DND-41 (cell line): ENCODE measurements at regions not wholly inside any gene's neighbourhood (a gene's known extent, or its start where the extent isn't known, plus 50 kb on each side); places are given as distances from the start of the nearest gene placed in this dataset.

Experiments
- ATAC-seq: fragments of 200-7000 bp; cut with Tn5 transposase; 3 replicates; pipeline ENCODE4 v1.9.1; 2021; ENCODE audit warnings: low read depth; ENCODE audit not compliant: insufficient read depth
- DNase-seq: peaks from one replicate; pipeline ENCODE4 v3.0.0-alpha.2; 2020
- H2AFZ ChIP-seq: 2 replicates; pipeline ENCODE4 v1.6.0; 2012; ENCODE audit warnings: low read depth, low read length
- H3K27ac ChIP-seq: 2 replicates; pipeline ENCODE4 v1.5.1; 2012; ENCODE audit warnings: low read length, inconsistent platforms
- H3K27me3 ChIP-seq: fragments of 200-600 bp; sonication (generic); 2 replicates; pipeline ENCODE4 v1.6.0; 2012; ENCODE audit warnings: low read length, mild to moderate bottlenecking, inconsistent platforms; ENCODE audit not compliant: insufficient read depth, poor library complexity
- H3K36me3 ChIP-seq: 2 replicates; pipeline ENCODE4 v1.5.1; 2012; ENCODE audit warnings: low read length, inconsistent platforms; ENCODE audit not compliant: insufficient read depth
- H3K4me1 ChIP-seq: 2 replicates; pipeline ENCODE4 v1.5.1; 2012; ENCODE audit warnings: mild to moderate bottlenecking, low read length; ENCODE audit not compliant: insufficient read depth
- H3K4me2 ChIP-seq: 2 replicates; pipeline ENCODE4 v1.6.0; 2012; ENCODE audit warnings: mild to moderate bottlenecking, moderate library complexity, low read length, inconsistent platforms; ENCODE audit not compliant: insufficient read depth
- H3K4me3 ChIP-seq, 2 experiments: fragments of 200-600 bp in 1 of 2; shearing (Covaris generic) in 1 of 2; 2 replicates each; pipeline ENCODE4 v1.5.1; 2012 to 2016; ENCODE audit warnings: inconsistent platforms in 2 of 2, low read length in 2 of 2, mild to moderate bottlenecking in 2 of 2, low read depth in 1 of 2, moderate library complexity in 1 of 2
- H3K79me2 ChIP-seq: 2 replicates; pipeline ENCODE4 v1.6.0; 2012; ENCODE audit warnings: low read length, inconsistent platforms; ENCODE audit not compliant: insufficient read depth
- H3K9ac ChIP-seq: 2 replicates; pipeline ENCODE4 v1.6.0; 2012; ENCODE audit warnings: low read depth, mild to moderate bottlenecking, inconsistent platforms, low read length, moderate library complexity
- H3K9me3 ChIP-seq: 2 replicates; pipeline ENCODE4 v1.5.1; 2012; ENCODE audit warnings: low read length, moderate library complexity, mild to moderate bottlenecking, inconsistent platforms; ENCODE audit not compliant: insufficient read depth, severe bottlenecking
- H4K20me1 ChIP-seq: 2 replicates; pipeline ENCODE4 v1.6.0; 2012; ENCODE audit warnings: low read length; ENCODE audit not compliant: insufficient read depth
- EZH2 ChIP-seq: IDR thresholded peaks from 3 replicates; pipeline ENCODE4 v1.6.1; 2012; ENCODE audit warnings: borderline replicate concordance, low read depth, mild to moderate bottlenecking, moderate library complexity, low read length, inconsistent platforms; ENCODE audit not compliant: severe bottlenecking
- TF ChIP-seq, protein P1 (sequence below): IDR thresholded peaks from 2 replicates; pipeline ENCODE4 v1.5.1; 2012; ENCODE audit warnings: borderline replicate concordance, low read length, moderate library complexity, mild to moderate bottlenecking; ENCODE audit not compliant: poor library complexity, severe bottlenecking; ENCODE audit errors: extremely low read depth

DNA sequence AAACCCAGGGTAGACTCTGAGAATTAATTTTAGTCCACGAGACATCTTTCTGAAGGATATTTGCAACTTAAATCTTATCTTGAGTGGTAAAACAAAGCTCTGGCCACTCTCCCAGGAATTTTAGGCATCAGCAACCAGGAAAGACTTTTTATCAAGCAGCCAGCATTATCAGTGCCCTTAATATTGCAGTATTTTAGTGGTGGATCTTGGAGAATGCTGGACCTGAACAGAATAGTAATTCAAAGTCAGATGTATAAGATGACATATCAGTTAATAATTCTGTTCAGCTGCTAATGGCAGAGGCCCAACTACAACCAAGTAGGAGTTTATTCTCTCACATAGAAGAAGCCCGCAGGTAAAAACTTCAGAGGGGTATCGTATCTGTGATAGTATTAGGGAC lies 59.0 kb upstream of the CRY1 start:
- Histone ChIP-seq H3K4me2 (no peak overlapping the region), H3K9me3 (no peaks in the 10 kb centered on the region), H3K27ac (no peak overlapping the region), H3K9ac (no peak overlapping the region), H3K27me3 (peaks cover under 1% of the 10 kb centered on the region), H4K20me1 (no peaks in the 10 kb centered on the region), H2AFZ (no peak overlapping the region), H3K4me1 (no peaks in the 10 kb centered on the region), H3K4me3 (no peak overlapping the region), H3K79me2 (no peaks in the 10 kb centered on the region), H3K36me3 (no peaks in the 10 kb centered on the region)
- DNase-seq (no peak), ATAC-seq (no peak)
- TF ChIP-seq, protein P1, sequence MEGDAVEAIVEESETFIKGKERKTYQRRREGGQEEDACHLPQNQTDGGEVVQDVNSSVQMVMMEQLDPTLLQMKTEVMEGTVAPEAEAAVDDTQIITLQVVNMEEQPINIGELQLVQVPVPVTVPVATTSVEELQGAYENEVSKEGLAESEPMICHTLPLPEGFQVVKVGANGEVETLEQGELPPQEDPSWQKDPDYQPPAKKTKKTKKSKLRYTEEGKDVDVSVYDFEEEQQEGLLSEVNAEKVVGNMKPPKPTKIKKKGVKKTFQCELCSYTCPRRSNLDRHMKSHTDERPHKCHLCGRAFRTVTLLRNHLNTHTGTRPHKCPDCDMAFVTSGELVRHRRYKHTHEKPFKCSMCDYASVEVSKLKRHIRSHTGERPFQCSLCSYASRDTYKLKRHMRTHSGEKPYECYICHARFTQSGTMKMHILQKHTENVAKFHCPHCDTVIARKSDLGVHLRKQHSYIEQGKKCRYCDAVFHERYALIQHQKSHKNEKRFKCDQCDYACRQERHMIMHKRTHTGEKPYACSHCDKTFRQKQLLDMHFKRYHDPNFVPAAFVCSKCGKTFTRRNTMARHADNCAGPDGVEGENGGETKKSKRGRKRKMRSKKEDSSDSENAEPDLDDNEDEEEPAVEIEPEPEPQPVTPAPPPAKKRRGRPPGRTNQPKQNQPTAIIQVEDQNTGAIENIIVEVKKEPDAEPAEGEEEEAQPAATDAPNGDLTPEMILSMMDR: no peak
- TF ChIP-seq EZH2: no peak

DNA sequence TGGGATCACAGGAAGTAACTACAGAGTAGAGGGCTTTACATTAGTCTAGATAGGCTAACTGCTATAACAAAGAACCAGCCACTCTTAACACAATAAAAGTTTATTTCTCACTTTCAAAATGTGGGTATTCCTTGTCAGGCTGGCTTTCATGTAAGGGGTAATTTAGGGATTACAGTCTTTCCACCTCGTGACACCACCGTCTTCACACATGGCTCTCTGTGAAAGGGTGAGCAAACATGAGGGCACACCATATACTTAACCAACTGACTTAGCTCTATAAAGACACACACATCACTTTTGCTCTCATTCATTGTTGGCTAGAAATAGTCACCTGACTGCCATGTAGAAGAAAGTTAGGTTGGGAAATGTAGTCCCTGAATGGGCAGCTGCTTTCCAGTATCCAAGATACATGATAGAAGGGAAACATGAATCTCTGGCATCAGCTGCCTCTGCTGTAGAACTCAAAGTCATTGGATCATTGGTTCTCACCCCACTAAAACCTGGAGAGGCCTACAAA lies 66.1 kb upstream of the CRY1 start:
- H3K9me3 ChIP-seq: no peaks in the 10 kb centered on the region
- no peak overlapping the region for H2AFZ ChIP-seq
- ATAC-seq: no peak
- no peak overlapping the region for H3K9ac ChIP-seq
- no peaks in the 10 kb centered on the region for H3K79me2 ChIP-seq
- TF ChIP-seq, protein P1: no peak
- TF ChIP-seq EZH2: no peak
- no peaks in the 10 kb centered on the region for H3K4me1 ChIP-seq
- H3K27me3 ChIP-seq: peaks cover 14% of the 10 kb centered on the region
- no peak overlapping the region for H3K4me3 ChIP-seq
- no peaks in the 10 kb centered on the region for H3K36me3 ChIP-seq
- no peak overlapping the region for H3K4me2 ChIP-seq
- no peaks in the 10 kb centered on the region for H4K20me1 ChIP-seq
- H3K27ac ChIP-seq: no peak overlapping the region
- DNase-seq: no peak

DNA sequence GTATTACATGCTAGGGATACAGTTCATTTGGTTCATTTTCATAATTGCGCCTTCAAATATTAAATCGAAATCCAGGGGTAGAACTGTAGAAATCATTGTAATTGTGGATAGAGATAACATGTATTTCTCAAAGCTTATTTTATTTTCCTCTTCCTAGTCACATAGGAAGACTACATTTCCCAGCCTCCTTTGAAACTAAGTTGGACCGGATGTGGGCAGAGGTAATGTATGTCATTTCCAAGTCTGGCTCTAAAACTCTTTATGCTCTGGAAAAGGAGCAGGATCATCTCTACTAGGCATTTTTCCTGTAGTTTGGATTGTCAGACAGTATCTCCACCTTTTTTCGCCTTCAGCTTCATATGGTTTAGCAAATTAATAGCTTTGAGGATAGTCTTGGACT lies 70.1 kb upstream of the CRY1 start:
- no peak overlapping the region for H3K4me3 ChIP-seq
- no peak for ATAC-seq
- no peak overlapping the region for H2AFZ ChIP-seq
- no peak overlapping the region for H3K9ac ChIP-seq
- DNase-seq: no peak
- H3K9me3 ChIP-seq: no peaks in the 10 kb centered on the region
- no peaks in the 10 kb centered on the region for H3K79me2 ChIP-seq
- H3K36me3 ChIP-seq: no peaks in the 10 kb centered on the region
- TF ChIP-seq, protein P1: no peak
- no peak for TF ChIP-seq EZH2
- no peaks in the 10 kb centered on the region for H4K20me1 ChIP-seq
- H3K27ac ChIP-seq: no peak overlapping the region
- H3K4me1 ChIP-seq: no peaks in the 10 kb centered on the region
- H3K27me3 ChIP-seq: peaks cover 11% of the 10 kb centered on the region
- no peak overlapping the region for H3K4me2 ChIP-seq

DNA sequence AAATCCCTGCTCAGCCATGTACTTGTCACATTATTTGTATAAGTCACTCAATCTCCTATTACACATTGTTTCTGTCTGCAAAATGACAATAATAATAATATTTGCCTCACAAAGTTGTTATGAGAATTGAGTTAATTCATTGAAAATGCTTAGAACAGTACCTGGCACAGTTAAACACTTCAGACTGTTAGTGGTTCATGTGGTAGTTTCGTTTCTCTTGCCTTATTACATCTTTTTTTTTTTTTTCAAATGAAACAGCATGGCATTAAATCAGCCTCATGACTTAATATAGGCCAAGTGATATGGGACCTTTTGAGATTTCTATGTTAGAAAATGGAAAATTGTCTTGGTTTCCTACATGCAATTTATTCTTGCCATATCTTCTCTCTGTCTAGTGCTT lies 71.0 kb upstream of the CRY1 start:
- Histone ChIP-seq H3K4me1 (no peaks in the 10 kb centered on the region), H3K79me2 (no peaks in the 10 kb centered on the region), H3K27me3 (peaks cover 10% of the 10 kb centered on the region), H3K9me3 (no peaks in the 10 kb centered on the region), H3K27ac (no peak overlapping the region), H4K20me1 (no peaks in the 10 kb centered on the region), H2AFZ (no peak overlapping the region), H3K9ac (no peak overlapping the region), H3K4me2 (no peak overlapping the region), H3K4me3 (no peak overlapping the region), H3K36me3 (no peaks in the 10 kb centered on the region)
- DNase-seq (no peak), ATAC-seq (no peak)
- no peak for TF ChIP-seq EZH2
- TF ChIP-seq, protein P1: no peak
